ENCODE measurements at regions not wholly inside any gene's neighbourhood (a gene's known extent, or its start where the extent isn't known, plus 50 kb on each side); places are given as distances from the start of the nearest gene placed in this dataset.

DNA sequence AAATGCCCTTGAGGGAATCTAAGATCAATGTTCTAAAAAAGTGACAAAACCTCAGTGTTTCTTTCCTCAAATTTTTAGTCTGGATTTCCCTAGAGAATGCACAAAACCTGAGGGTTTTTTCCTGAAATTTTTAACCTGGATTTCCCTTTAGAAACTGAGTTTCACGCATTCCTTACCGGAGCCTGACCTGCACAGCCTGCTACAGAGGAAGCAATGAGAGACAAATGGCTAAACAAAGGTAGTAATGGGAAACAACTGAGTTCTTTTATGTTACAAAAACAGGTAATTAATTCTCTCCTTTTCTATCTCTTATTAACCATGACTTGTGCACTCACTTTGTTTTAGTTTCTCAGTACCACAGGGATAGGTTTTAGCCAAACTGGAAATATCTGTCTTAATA is 281.7 kb upstream of the NT5E start:
- Histone ChIP-seq H2BK5ac (ENCODE audit: low read length) (no peak overlapping the region), H3K79me1 (ENCODE audit: low read length) (no peaks in the 10 kb centered on the region), H3K18ac (ENCODE audit: low read length) (no peak overlapping the region), H3K4me1 (ENCODE audit: control insufficient read depth, low read depth, low read length) (no peaks in the 10 kb centered on the region), H3K79me2 (ENCODE audit: control insufficient read depth, insufficient read depth, low read length) (no peaks in the 10 kb centered on the region), H3K27ac (ENCODE audit: low read depth, low read length) (no peak overlapping the region), H2BK120ac (ENCODE audit: low read depth, low read length) (no peak overlapping the region), H3K23ac (ENCODE audit: low read length) (no peak overlapping the region), H3K9ac (ENCODE audit: low read length) (no peak overlapping the region), H3K36me3 (ENCODE audit: control insufficient read depth, insufficient read depth, low read length) (no peaks in the 10 kb centered on the region), H3K4me3 (ENCODE audit: low read length) (no peak overlapping the region), H4K5ac (ENCODE audit: low read length) (no peak overlapping the region), H3K56ac (ENCODE audit: low read length) (no peak overlapping the region), H2BK15ac (replicated peaks; ENCODE audit: low read depth) (no peak overlapping the region), H4K8ac (ENCODE audit: low read depth, low read length) (no peak overlapping the region), H3K4ac (ENCODE audit: low read depth, low read length) (no peak overlapping the region), H3K27me3 (ENCODE audit: insufficient read depth, low read length, poor library complexity) (no peaks in the 10 kb centered on the region), H3K4me2 (ENCODE audit: low read length) (no peak overlapping the region), H2AK5ac (ENCODE audit: low read length) (no peak overlapping the region)
- DNase-seq: no peak
- no CpG with 5 or more reads among the region's 2 CpGs for WGBS (ENCODE audit: extremely low coverage, insufficient coverage, low lambda C conversion rate)

DNA sequence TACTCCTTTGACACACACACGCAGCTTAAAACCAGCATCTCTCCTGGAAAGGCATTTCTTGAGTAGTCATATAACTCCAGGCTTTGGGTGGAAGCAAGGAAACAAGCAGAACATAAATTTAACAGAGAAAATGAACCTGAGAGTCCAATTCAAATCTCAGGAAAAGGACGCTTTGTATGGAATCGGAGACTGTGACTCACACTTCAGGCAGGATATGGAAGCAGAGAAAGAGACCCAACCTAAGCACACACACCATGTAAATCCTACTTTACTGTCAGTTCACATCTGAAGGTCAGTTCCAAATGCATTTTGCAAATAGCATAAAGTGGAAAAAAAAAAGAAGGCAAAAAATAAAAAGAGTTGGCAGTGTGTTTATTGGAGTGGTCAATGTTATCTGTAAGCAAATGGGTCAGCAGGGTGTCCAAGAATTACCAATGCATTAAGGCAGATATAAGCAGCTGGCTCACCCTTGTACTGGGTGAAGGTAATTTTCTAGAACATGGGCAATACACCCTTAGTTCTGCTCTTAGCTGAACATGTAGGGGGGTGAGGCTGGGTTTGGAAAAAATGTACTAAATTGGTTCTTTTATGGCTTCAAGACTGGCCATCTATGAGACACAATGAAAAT is 283.7 kb upstream of the NT5E start:
- Histone ChIP-seq H3K4me2 (ENCODE audit: low read length) (no peak overlapping the region), H2AK5ac (ENCODE audit: low read length) (no peak overlapping the region), H3K4ac (ENCODE audit: low read depth, low read length) (no peak overlapping the region), H3K4me3 (ENCODE audit: low read length) (no peak overlapping the region), H3K79me2 (ENCODE audit: control insufficient read depth, insufficient read depth, low read length) (no peaks in the 10 kb centered on the region), H3K36me3 (ENCODE audit: control insufficient read depth, insufficient read depth, low read length) (no peaks in the 10 kb centered on the region), H2BK15ac (replicated peaks; ENCODE audit: low read depth) (no peak overlapping the region), H3K27me3 (ENCODE audit: insufficient read depth, low read length, poor library complexity) (no peaks in the 10 kb centered on the region), H4K8ac (ENCODE audit: low read depth, low read length) (no peak overlapping the region), H3K23ac (ENCODE audit: low read length) (no peak overlapping the region), H3K18ac (ENCODE audit: low read length) (no peak overlapping the region), H3K56ac (ENCODE audit: low read length) (no peak overlapping the region), H3K27ac (ENCODE audit: low read depth, low read length) (no peak overlapping the region), H3K4me1 (ENCODE audit: control insufficient read depth, low read depth, low read length) (no peaks in the 10 kb centered on the region), H3K79me1 (ENCODE audit: low read length) (no peaks in the 10 kb centered on the region), H4K5ac (ENCODE audit: low read length) (no peak overlapping the region), H3K9ac (ENCODE audit: low read length) (no peak overlapping the region), H2BK120ac (ENCODE audit: low read depth, low read length) (no peak overlapping the region), H2BK5ac (ENCODE audit: low read length) (no peak overlapping the region)
- no CpG with 5 or more reads among the region's 3 CpGs for WGBS (ENCODE audit: extremely low coverage, insufficient coverage, low lambda C conversion rate)
- no peak for DNase-seq

DNA sequence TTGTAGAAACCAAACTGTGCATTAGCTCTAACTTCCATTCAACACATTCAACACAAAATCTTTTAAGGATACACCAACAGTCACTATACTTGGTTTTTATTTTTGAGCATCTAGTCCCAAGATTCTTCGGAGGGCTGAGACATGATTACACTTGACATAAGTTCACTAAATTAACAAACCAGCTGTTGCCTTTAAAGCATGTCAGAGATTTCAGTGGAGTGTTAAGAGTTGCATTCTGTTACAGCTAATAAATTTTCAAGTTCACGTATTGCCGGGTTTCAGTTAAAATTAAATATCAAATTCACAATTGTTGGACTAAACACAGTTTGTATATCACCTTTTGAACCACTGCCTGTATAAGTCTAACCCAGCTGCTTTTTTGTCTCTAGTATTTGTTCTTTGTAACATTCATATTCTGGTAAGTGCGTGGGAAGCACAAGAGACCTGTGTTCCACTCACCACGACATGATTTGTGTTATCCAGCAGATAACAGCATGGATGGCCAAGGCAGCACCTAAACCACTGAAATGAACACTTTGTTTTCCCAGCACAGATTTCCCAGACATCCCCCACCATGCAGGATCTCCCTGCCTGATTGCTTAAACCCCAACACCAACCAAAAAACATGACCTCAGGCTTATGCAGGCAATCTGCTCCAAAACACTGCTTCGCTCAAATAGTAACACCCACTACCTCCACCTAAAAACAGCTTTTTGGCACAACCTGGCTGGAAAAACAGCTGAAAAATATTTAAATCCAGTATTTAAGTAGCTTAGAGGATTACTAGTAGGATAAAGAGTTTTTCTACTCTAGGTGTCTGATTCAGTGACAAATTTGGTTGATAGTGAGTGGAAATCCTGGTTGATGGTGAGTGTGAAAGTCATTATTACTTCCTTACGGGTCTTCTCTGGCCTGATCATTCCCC is 286.5 kb upstream of the NT5E start:
- Histone ChIP-seq H2BK5ac (ENCODE audit: low read length) (no peak overlapping the region), H3K27ac (ENCODE audit: low read depth, low read length) (no peak overlapping the region), H2BK15ac (replicated peaks; ENCODE audit: low read depth) (no peak overlapping the region), H3K4ac (ENCODE audit: low read depth, low read length) (no peak overlapping the region), H3K56ac (ENCODE audit: low read length) (no peak overlapping the region), H3K9ac (ENCODE audit: low read length) (no peak overlapping the region), H4K5ac (ENCODE audit: low read length) (no peak overlapping the region), H3K36me3 (ENCODE audit: control insufficient read depth, insufficient read depth, low read length) (no peaks in the 10 kb centered on the region), H3K79me1 (ENCODE audit: low read length) (no peaks in the 10 kb centered on the region), H2BK120ac (ENCODE audit: low read depth, low read length) (no peak overlapping the region), H3K4me2 (ENCODE audit: low read length) (no peak overlapping the region), H3K23ac (ENCODE audit: low read length) (no peak overlapping the region), H3K4me3 (ENCODE audit: low read length) (no peak overlapping the region), H3K79me2 (ENCODE audit: control insufficient read depth, insufficient read depth, low read length) (no peaks in the 10 kb centered on the region), H3K18ac (ENCODE audit: low read length) (no peak overlapping the region), H4K8ac (ENCODE audit: low read depth, low read length) (no peak overlapping the region), H3K27me3 (ENCODE audit: insufficient read depth, low read length, poor library complexity) (no peaks in the 10 kb centered on the region), H2AK5ac (ENCODE audit: low read length) (no peak overlapping the region), H3K4me1 (ENCODE audit: control insufficient read depth, low read depth, low read length) (no peaks in the 10 kb centered on the region)
- no CpG with 5 or more reads among the region's 7 CpGs for WGBS (ENCODE audit: extremely low coverage, insufficient coverage, low lambda C conversion rate)
- DNase-seq: no peak

DNA sequence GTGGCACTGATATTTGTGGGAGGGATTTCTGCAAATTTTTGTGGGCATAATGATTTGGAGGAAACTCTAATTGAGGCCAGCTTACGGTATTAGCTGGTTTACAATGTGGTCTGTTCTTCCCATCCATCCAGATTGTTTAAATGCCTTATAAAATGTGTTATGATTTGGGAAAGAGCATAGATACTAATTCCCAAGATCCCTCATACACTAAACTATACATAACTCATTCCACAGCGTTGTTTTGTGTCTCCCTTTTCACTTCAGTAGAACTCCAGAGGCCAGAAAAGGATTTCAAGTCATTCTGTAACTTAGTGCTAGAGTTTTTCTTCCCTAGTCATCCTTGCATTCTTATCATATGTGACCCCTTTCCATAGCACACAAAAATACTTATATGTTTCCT is 292.6 kb upstream of the NT5E start:
- no peaks in the 10 kb centered on the region for H3K4me1 ChIP-seq (ENCODE audit: control insufficient read depth, low read depth, low read length)
- no peak overlapping the region for H3K4ac ChIP-seq (ENCODE audit: low read depth, low read length)
- H3K18ac ChIP-seq (ENCODE audit: low read length): no peak overlapping the region
- WGBS (ENCODE audit: extremely low coverage, insufficient coverage, low lambda C conversion rate): no CpG with 5 or more reads among the region's 2 CpGs
- H2AK5ac ChIP-seq (ENCODE audit: low read length): no peak overlapping the region
- H3K79me1 ChIP-seq (ENCODE audit: low read length): no peaks in the 10 kb centered on the region
- no peak overlapping the region for H3K9ac ChIP-seq (ENCODE audit: low read length)
- H4K5ac ChIP-seq (ENCODE audit: low read length): no peak overlapping the region
- H2BK15ac ChIP-seq (replicated peaks; ENCODE audit: low read depth): no peak overlapping the region
- H3K27me3 ChIP-seq (ENCODE audit: insufficient read depth, low read length, poor library complexity): no peaks in the 10 kb centered on the region
- no peak overlapping the region for H3K23ac ChIP-seq (ENCODE audit: low read length)
- no peak overlapping the region for H4K8ac ChIP-seq (ENCODE audit: low read depth, low read length)
- no peaks in the 10 kb centered on the region for H3K79me2 ChIP-seq (ENCODE audit: control insufficient read depth, insufficient read depth, low read length)
- H3K56ac ChIP-seq (ENCODE audit: low read length): no peak overlapping the region
- H2BK5ac ChIP-seq (ENCODE audit: low read length): no peak overlapping the region
- H3K36me3 ChIP-seq (ENCODE audit: control insufficient read depth, insufficient read depth, low read length): no peaks in the 10 kb centered on the region
- no peak overlapping the region for H3K4me3 ChIP-seq (ENCODE audit: low read length)
- H3K27ac ChIP-seq (ENCODE audit: low read depth, low read length): no peak overlapping the region
- H2BK120ac ChIP-seq (ENCODE audit: low read depth, low read length): no peak overlapping the region
- no peak for DNase-seq
- H3K4me2 ChIP-seq (ENCODE audit: low read length): no peak overlapping the region

DNA sequence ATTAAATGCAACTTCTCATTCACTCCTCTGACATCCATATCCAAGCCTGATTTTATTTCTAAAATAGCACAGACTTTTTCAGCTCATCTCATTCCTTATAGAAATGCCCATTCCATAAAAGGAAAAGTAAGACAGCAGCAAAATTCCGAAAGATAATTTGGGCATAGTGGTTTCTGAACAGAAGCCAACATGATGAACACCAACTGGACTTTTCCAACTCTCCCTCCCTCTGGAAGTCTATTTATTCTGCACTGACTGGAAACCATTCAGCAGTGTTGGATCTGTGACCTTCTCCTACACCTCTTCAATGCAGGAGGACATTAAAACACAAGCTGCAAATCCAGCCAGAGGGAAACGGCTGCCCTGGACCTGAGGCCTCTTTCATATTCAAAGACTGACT is 306.2 kb upstream of the NT5E start:
- DNase-seq: no peak
- no peaks in the 10 kb centered on the region for H3K79me2 ChIP-seq (ENCODE audit: control insufficient read depth, insufficient read depth, low read length)
- H3K56ac ChIP-seq (ENCODE audit: low read length): no peak overlapping the region
- H3K27ac ChIP-seq (ENCODE audit: low read depth, low read length): no peak overlapping the region
- no peaks in the 10 kb centered on the region for H3K27me3 ChIP-seq (ENCODE audit: insufficient read depth, low read length, poor library complexity)
- no CpG with 5 or more reads among the region's 2 CpGs for WGBS (ENCODE audit: extremely low coverage, insufficient coverage, low lambda C conversion rate)
- no peak overlapping the region for H3K18ac ChIP-seq (ENCODE audit: low read length)
- no peaks in the 10 kb centered on the region for H3K79me1 ChIP-seq (ENCODE audit: low read length)
- no peak overlapping the region for H4K5ac ChIP-seq (ENCODE audit: low read length)
- H3K4ac ChIP-seq (ENCODE audit: low read depth, low read length): no peak overlapping the region
- no peak overlapping the region for H4K8ac ChIP-seq (ENCODE audit: low read depth, low read length)
- no peak overlapping the region for H2BK120ac ChIP-seq (ENCODE audit: low read depth, low read length)
- H2BK5ac ChIP-seq (ENCODE audit: low read length): no peak overlapping the region
- H3K4me2 ChIP-seq (ENCODE audit: low read length): no peak overlapping the region
- H3K9ac ChIP-seq (ENCODE audit: low read length): no peak overlapping the region
- no peak overlapping the region for H3K4me3 ChIP-seq (ENCODE audit: low read length)
- H2BK15ac ChIP-seq (replicated peaks; ENCODE audit: low read depth): no peak overlapping the region
- no peaks in the 10 kb centered on the region for H3K36me3 ChIP-seq (ENCODE audit: control insufficient read depth, insufficient read depth, low read length)
- H3K4me1 ChIP-seq (ENCODE audit: control insufficient read depth, low read depth, low read length): no peaks in the 10 kb centered on the region
- H2AK5ac ChIP-seq (ENCODE audit: low read length): no peak overlapping the region
- no peak overlapping the region for H3K23ac ChIP-seq (ENCODE audit: low read length)
